Thyroid gland (tissue), 4 donors: ENCODE measurements at regions not wholly inside any gene's neighbourhood (a gene's known extent, or its start where the extent isn't known, plus 50 kb on each side); places are given as distances from the start of the nearest gene placed in this dataset.

ENCODE experiments used
- POLR2A ChIP-seq, 2 donors: fragments of 450-650 bp; IDR thresholded peaks; one replicate each; pipeline ENCODE4 v1.6.1; 2017; ENCODE audit warnings: antibody characterized with exemption in 2 of 2, mild to moderate bottlenecking in 2 of 2, moderate library complexity in 1 of 2
- TF ChIP-seq, protein P1 (sequence below), 6 experiments: fragments of 200-600 bp in 3 of 6; fragments of 450-650 bp in 3 of 6; sonication (generic) in 3 of 6; IDR thresholded peaks; one replicate each; pipeline ENCODE4 v1.5.1; 2016 to 2019; ENCODE audit warnings: antibody characterized with exemption in 6 of 6, mild to moderate bottlenecking in 2 of 6, inconsistent platforms in 1 of 6, moderate library complexity in 1 of 6

DNA sequence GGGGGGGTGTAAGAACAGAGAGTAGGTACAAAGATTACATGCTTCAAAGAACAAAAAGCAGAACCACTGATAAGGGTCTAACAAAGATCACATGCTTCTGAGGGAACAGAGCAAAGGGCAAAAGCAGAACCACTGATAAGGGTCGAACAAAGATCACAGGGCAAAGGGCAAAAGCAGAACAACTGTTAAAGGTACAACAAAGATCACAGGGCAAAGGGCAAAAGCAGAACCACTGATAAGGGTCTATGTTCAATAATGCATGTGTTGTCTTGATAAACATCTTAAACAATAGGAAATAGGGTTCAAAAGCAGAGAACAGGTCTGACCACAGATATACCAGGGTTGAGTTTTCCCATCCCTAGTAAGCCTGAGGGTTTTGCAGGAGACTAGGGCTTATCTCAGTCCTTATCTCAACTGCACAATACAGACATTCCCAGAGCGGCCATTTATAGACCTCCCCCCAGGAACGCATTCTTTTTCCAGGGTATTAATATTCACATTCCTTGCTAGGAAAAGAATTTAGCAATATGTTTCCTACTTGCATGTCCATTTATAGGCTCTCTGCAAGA is 81.9 kb upstream of the PGR start:
- TF ChIP-seq, protein P1, sequence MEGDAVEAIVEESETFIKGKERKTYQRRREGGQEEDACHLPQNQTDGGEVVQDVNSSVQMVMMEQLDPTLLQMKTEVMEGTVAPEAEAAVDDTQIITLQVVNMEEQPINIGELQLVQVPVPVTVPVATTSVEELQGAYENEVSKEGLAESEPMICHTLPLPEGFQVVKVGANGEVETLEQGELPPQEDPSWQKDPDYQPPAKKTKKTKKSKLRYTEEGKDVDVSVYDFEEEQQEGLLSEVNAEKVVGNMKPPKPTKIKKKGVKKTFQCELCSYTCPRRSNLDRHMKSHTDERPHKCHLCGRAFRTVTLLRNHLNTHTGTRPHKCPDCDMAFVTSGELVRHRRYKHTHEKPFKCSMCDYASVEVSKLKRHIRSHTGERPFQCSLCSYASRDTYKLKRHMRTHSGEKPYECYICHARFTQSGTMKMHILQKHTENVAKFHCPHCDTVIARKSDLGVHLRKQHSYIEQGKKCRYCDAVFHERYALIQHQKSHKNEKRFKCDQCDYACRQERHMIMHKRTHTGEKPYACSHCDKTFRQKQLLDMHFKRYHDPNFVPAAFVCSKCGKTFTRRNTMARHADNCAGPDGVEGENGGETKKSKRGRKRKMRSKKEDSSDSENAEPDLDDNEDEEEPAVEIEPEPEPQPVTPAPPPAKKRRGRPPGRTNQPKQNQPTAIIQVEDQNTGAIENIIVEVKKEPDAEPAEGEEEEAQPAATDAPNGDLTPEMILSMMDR (IDR thresholded peaks at IDR 0.05): no peak
- no peak for TF ChIP-seq POLR2A (IDR thresholded peaks at IDR 0.05)
